ENCODE measurements at regions not wholly inside any gene's neighbourhood (a gene's known extent, or its start where the extent isn't known, plus 50 kb on each side); places are given as distances from the start of the nearest gene placed in this dataset.
"Not testable (repeated sequence)": the region's sequence is repeated elsewhere in the genome, so short reads cannot be mapped to it uniquely, and the experiment has no call there.

- DNase-seq: no peak
These were observed 143.3 kb upstream of the GRK3 start for GRCh38 chr22:25420925-25421904.

DNA sequence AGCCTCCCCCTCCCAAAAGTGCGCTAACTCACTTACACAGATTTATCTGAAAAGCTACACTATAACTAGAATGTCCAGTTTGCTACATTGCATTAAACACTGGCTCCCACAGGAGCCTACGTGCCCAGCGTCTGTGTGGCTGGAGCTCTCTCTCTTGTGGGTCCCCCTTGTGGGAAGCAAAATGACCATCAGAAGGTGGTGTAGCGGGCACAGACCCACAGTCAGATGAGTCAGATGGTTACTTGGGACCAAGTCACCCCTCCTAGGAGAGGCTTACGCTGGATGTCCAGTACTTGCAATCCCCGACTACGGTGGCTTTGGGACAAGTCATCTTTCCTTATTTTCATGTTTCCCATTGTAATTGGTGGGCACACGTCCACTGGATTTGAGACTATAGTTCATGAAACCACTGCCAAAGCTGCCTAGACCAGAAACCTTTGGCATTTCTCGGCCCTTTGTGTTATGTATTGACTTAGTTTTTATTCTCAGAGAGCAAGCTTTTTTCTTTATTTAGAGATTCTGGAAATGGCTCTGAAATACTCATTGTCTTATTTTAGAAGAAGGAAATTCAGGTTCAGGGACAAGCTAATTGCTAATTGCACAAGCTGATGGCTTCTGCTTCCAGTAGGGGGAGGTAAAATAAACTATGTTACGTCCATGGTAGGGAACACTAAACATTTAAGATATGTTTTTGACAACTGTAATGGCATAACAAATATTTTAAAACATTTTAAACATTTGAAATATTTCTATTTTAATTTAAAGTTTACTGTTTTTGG lies 137.8 kb upstream of the GRK3 start:
- not testable (repeated sequence) for DNase-seq

GRCh38 chr22:25431637-25432342 lies 132.7 kb upstream of the GRK3 start:
- DNase-seq: not testable (repeated sequence)

DNA sequence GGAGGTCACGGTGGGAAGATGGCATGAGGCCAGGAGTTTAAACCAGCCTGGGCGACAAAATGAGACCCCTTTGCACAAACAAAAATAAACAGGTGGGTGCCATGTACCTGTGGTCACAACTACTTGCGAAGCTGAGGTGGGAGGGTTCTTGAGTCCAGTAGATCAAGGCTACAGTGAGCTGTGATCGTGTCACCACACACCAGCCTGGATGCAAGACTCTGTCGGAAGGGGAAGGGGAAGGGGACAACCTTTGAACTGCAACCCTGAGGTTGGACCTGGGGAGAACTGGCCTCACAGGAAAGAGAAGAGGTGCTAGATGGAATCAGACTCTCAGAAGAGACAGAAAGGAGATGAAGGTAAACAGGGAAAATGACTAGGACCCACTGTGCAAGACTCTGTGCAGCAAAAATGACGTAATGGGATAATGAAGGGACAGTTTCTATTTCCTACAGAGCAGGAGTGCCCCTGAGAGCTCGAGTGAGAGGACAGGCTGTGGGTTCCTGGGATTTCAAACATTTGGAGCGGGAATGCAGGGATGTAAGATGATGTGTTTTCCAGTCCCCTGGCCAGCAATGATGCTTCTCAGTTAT lies 131.0 kb upstream of the GRK3 start:
- DNase-seq: not testable (repeated sequence)

DNA sequence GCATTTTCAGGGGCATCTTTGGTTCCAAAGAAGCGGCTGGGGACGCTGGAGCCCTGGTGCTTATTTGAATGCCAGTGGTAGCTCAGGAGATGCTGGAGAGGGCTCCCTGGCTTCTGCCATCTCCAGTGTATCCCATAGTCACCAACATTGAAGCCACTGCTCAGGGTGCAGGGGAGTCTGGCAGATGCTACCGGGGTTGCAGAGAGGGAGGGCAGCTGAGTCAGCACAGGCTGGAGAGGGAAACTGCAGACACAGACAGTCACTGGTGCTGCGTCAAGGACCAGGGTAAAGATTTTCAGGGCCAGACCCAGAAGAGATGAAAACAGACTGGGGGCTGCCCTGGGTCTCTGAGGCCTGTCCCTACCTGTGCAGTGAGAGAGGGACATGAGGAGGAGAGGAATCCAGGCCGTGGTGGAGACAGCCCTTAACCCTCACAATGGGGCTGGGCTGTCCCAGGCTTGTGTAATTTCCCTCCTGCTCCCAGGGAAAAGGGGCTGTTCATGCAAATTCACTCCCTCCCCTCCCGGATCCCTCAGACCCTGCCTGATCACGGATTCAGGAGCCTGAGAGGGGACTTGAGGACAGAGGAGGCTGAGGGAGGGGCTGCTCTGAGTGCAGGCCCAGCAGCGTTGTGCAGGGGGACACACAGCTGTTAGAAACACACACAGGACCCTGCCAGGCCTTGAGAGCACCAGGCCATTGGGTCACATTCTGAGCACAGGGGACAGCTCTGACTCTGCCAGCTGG lies 126.9 kb upstream of the GRK3 start:
- no peak for DNase-seq

GRCh38 chr22:25447067-25447685 lies 117.3 kb upstream of the GRK3 start:
- no peak for DNase-seq

GRCh38 chr22:25447686-25448434 lies 116.6 kb upstream of the GRK3 start:
- DNase-seq: peak; percentile 87

DNA sequence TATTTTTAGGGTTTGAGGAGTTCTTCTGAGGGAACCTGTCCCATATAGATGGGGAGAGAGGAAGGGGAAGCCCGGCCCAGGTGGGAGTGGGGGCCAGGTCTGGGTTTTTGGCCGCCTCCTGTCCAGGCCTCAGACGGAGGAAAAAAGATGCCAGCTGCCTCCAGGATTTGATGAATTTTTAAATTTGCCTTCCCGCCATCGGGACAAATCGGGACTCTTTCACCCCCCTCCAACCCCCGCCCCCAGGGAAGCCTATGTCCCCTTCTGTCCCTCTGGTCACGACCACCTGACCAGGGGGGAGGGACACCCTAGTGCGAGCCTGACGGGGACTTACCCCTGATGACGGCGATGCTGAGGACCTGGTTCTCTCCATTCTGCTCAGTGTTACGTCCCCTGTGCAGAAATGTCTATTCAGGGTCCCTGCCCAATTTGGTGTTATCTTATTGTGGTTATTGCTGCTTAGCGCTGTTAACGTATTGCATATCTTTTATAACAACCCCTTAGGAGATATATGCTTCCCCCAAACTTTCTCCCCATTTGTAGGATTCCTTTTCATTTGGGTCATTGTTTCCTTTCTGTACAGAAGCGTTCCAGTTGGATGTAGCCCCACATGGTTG lies 115.9 kb upstream of the GRK3 start:
- peak; percentile 17 for DNase-seq

DNA sequence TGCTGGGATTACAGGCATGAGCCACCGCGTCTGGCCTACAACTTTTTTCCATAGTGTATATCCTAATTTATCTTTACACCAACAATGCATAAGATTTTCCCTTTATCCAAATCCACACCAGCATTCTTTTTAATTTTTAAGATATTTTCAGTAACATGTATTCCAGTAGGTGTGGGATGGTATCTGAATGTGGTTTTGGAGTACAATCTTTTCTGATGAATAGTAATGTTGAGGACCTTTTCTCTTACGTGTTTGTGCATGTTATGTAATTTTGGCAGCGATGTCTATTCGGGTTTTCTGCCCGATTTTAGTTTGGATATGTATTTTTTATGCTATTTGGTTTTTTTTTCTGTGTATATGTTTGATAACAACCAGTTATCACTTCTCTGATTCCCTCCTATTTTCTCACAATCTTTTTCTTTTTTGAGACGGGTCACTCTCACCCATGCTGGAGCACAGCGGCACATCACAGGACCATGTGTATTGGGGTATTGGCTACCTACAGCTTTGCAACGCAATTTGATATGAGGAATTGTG lies 114.6 kb upstream of the GRK3 start:
- DNase-seq: no peak

GRCh38 chr22:25451480-25452114 lies 112.9 kb upstream of the GRK3 start:
- DNase-seq: no peak

- no peak for DNase-seq
These were observed 112.3 kb upstream of the GRK3 start for GRCh38 chr22:25452116-25452700.

GRCh38 chr22:25453058-25453457 lies 111.4 kb upstream of the GRK3 start:
- no peak for DNase-seq

DNA sequence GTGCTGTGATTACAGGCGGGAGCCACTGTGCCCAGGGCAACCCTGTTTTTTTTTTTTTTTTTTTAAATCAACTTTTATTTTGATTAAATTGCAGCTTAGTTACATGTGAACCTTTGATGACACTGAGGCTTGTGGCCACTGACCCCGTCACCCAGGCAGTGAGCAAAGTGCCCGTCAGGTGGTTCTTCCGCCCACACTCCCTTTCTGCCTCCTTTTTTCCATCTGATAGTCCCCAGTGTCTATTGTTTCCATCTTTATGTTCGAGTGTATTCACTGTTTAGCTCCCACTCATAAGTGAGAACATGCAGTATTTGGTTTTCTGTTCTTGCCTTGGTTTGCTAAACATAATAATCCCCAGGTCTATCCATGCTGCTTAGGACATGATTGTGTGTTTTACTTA lies 110.9 kb upstream of the GRK3 start:
- DNase-seq: no peak

- not testable (repeated sequence) for DNase-seq
These were observed 108.0 kb upstream of the GRK3 start for GRCh38 chr22:25456300-25457043.

DNA sequence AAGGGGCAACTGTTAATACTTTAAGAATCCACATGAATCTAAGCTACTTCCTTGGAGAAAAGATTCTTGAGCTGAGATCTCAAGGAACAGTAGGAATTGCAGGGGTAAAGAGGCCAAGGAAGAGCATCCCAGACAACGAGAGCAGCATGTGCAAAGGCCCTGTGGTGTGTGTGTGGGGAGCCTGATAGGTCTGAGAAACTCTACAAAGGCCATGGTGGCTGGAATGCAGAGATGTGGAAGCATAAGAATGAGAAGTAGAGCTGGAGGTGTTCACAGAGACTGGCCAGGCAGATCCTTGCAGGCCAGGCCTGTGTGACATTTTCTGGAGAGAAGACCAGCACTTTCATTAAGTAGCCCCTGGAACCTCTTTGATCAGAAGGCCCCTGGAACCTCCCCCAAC lies 105.8 kb upstream of the GRK3 start:
- not testable (repeated sequence) for DNase-seq

DNA sequence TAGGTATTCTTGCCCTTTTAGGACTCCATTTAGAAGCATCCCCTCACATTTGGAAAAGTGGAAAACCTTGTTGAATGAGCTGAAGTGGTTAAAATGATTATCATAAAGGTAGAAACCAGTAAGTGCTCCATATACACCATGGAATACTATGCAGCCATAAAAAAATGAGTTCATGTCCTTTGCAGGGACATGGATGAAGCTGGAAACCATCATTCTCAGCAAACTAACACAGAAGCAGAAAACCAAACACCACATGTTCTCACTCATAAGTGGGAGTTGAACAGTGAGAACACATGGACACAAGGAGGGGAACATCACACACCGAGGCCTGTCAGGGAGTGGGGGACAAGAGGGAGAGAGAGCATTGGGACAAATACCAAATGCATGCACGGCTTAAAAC lies 103.8 kb upstream of the GRK3 start:
- DNase-seq: not testable (repeated sequence)

DNA sequence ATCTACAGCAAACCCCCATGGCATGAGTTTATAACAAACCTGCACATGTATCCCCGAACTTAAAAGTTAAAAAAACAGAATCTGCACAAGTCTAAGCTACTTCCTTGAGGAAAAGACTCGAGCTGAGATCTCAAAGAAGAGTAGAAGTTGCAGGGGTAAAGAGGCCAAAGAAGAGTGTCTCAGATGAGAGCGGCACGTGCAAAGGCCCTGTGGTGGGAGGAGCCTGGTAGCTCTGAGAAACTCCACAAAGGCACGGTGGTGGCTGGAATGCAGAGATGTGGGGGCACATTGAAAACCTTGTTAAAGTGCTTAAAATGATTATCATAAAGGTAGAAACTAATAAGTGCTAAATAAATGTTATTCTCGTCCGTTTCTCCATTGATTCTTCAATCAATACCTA lies 103.2 kb upstream of the GRK3 start:
- no peak for DNase-seq

Measured in CD4-positive, alpha-beta T cell treated with Interleukin-21 for 1 hour (primary cell).